AG09319 (cell line): ENCODE measurements at regions not wholly inside any gene's neighbourhood (a gene's known extent, or its start where the extent isn't known, plus 50 kb on each side); places are given as distances from the start of the nearest gene placed in this dataset.

Experiments used
- DNase-seq: peaks from one replicate; pipeline ENCODE4 v3.0.0-alpha.2; 2010; ENCODE audit warnings: low read depth; ENCODE audit errors: extremely low read depth
- CTCF ChIP-seq: IDR thresholded peaks from 2 replicates; pipeline ENCODE4 v1.5.1; 2011; ENCODE audit warnings: low read depth, mild to moderate bottlenecking, inconsistent platforms, low read length, moderate library complexity

GRCh38 chr11:112543390-112543789 lies 282.7 kb upstream of the PLET1 start:
- no peak for TF ChIP-seq CTCF
- DNase-seq = no peak

DNA sequence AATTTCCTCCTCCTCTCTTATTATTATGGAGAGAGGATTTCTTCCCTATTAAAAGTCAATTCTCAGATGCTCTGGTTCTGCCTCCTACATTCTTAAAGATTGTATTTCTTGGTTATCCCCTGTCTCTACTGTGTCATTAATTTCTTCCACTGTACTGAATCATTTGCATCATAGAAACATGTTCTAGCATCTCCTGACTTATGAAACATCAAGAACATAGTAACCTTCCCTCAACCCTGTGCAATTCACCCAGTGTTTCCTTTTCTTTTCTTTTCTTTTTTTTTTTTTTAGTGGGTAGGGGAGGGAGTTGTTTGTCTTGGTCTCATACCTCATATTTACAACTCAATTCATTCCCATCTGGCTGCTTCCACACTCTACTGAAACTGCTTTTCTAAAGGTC lies 288.0 kb upstream of the PLET1 start:
- no peak for TF ChIP-seq CTCF
- no peak for DNase-seq

GRCh38 chr11:112553205-112553731 lies 292.6 kb upstream of the PLET1 start:
- DNase-seq = no peak
- TF ChIP-seq CTCF = no peak

GRCh38 chr11:112554586-112554985 lies 293.9 kb upstream of the PLET1 start:
- TF ChIP-seq CTCF = no peak
- no peak for DNase-seq

DNA sequence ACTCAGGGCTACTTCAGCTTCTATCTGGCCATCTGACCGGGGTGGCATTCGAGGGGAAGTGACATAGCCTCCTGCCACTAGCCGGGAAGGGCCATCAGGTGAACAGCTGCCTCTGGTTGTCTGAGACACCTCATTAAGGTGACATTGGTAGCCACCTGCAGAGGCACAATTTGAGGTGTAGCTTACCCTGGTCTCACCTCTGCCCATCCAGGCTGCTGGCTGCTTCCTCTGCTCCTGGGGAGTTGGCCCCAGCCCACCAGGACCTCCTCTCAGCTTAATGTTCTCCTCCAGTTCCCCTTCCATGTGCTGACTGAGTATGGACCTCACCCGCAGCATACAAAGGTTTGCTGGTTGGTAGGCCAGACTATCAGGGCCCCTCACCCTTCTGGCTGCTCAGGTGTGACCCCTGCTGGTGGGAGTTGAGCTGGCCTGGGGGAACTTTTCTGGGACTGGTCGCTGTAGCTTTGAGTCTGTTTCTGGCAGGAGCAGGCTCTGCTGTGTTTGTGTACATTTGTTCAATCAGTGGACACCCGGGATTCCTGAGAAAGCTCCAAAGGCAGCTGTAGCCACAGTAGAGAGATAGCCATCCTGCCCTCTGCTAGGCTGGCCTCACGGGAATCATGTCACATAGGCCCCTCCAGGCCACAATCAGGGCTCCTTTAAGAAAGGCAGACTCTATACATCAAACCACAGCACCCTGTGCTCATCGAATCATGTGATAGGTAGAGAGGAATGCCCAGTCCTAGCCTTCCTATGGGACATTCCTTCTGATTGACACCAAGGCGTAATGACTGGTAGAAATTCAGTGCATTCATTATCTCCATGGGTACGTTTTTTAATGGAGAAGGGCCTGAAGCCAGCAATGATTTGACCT lies 295.1 kb upstream of the PLET1 start:
- TF ChIP-seq CTCF = peak; percentile 86
- DNase-seq = peak; percentile 10

DNA sequence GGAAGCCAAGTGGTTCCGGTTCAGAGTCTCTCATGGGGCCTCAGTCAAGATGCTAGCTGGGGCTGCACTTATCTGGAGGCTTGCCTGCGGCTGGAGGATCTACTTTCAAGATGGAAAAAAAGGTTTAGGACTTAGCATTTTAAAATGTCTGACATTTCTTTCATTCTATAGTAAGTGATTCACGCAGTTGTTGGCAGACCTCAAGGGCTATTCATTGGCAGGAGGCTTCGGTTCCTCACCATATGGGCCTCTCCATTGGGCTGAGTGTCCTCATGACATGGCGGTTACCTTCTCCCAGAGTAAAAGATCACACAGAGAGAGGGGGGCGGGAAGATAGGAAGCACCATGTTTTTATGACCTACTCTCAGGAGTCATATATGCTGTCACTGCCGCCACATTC lies 298.0 kb upstream of the PLET1 start:
- no peak for TF ChIP-seq CTCF
- no peak for DNase-seq

GRCh38 chr11:112563808-112564207 lies 303.1 kb upstream of the PLET1 start:
- DNase-seq = no peak
- no peak for TF ChIP-seq CTCF
